Esophagus (tissue), 2 donors: ENCODE measurements at regions not wholly inside any gene's neighbourhood (a gene's known extent, or its start where the extent isn't known, plus 50 kb on each side); places are given as distances from the start of the nearest gene placed in this dataset.

Source experiments
- H3K27ac ChIP-seq, 2 donors: one replicate each; pipeline ENCODE4 v1.5.1; 2013; ENCODE audit warnings: low read depth in 2 of 2, mild to moderate bottlenecking in 2 of 2, inconsistent platforms in 1 of 2, low read length in 1 of 2, moderate library complexity in 1 of 2
- H3K27me3 ChIP-seq, 2 donors: one replicate each; pipeline ENCODE4 v1.6.1; 2013; ENCODE audit warnings: low read length in 2 of 2, control low read depth in 1 of 2, mild to moderate bottlenecking in 1 of 2; ENCODE audit not compliant: insufficient read depth in 2 of 2, control insufficient read depth in 1 of 2
- H3K36me3 ChIP-seq, 2 donors: one replicate each; pipeline ENCODE4 v1.6.1; 2013; ENCODE audit warnings: low read length in 1 of 2; ENCODE audit not compliant: control insufficient read depth in 2 of 2, insufficient read depth in 2 of 2
- H3K4me1 ChIP-seq, 2 donors: one replicate each; pipeline ENCODE4 v1.6.1; 2013; ENCODE audit warnings: low read length in 1 of 2; ENCODE audit not compliant: control insufficient read depth in 2 of 2, insufficient read depth in 2 of 2
- H3K4me3 ChIP-seq, 2 donors: one replicate each; pipeline ENCODE4 v1.5.1; 2013; ENCODE audit warnings: low read length in 2 of 2, mild to moderate bottlenecking in 2 of 2, low read depth in 1 of 2, moderate library complexity in 1 of 2
- H3K9me3 ChIP-seq, 2 donors: one replicate each; pipeline ENCODE4 v1.6.1; 2013; ENCODE audit warnings: mild to moderate bottlenecking in 2 of 2, low read depth in 1 of 2, low read length in 1 of 2, moderate library complexity in 1 of 2; ENCODE audit not compliant: control insufficient read depth in 2 of 2, insufficient read depth in 1 of 2
- WGBS, 2 donors: extraction: QIAGEN DNeasy Blood & Tissue Kit; methylation state at CpG; one replicate each; pipeline ENCODE4 v1.1.7; 2013; 5-methylcytosine and 5-hydroxymethylcytosine counted together
- donor health status: healthy with polysubstance abuse.
- donor health status: Bipolar disorder and iron deficiency.

GRCh38 chr1:172813330-172813729, 154.4 kb downstream of the FASLG start:
- Histone ChIP-seq H3K4me1 (no peaks in the 10 kb centered on the region), H3K9me3 (peaks cover 0 to 2% of the 10 kb centered on the region in 2 donors), H3K27ac (no peak overlapping the region), H3K36me3 (no peaks in the 10 kb centered on the region), H3K4me3 (no peak overlapping the region), H3K27me3 (no peaks in the 10 kb centered on the region)
- WGBS, 2 donors: 38 to 41% methylated on average over 2 of the region's 2 CpGs

- Histone ChIP-seq H3K27me3 (no peaks in the 10 kb centered on the region), H3K36me3 (no peaks in the 10 kb centered on the region), H3K4me3 (no peak overlapping the region), H3K9me3 (peaks cover 0 to 2% of the 10 kb centered on the region in 2 donors), H3K27ac (no peak overlapping the region), H3K4me1 (no peaks in the 10 kb centered on the region)
- WGBS, 2 donors: 82 to 87% methylated on average over 2 of the region's 2 CpGs
Measured at GRCh38 chr1:172814428-172814827, 155.5 kb downstream of the FASLG start.

DNA sequence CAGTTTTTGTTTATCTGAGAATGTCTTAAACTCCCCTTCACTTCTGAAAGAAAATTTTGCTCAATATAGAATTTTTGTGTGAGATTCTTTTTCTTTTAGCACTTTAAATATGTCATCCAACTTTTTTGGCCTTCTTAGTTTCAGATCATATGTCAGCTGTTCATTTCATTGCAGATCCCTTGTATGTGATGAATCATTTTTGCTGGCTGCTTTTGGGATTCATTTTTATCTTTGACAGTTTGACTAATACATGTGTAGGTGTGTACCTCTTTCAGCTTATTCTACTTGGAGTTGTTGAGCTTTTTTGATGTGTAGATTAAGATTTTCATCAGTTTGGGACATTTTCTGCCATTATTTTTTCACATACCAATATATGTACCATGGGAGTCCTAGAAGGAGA, 156.8 kb downstream of the FASLG start:
- Histone ChIP-seq H3K4me1 (no peaks in the 10 kb centered on the region), H3K9me3 (peaks cover 0 to 2% of the 10 kb centered on the region in 2 donors), H3K27ac (no peak overlapping the region), H3K36me3 (no peaks in the 10 kb centered on the region), H3K4me3 (no peak overlapping the region), H3K27me3 (no peaks in the 10 kb centered on the region)

DNA sequence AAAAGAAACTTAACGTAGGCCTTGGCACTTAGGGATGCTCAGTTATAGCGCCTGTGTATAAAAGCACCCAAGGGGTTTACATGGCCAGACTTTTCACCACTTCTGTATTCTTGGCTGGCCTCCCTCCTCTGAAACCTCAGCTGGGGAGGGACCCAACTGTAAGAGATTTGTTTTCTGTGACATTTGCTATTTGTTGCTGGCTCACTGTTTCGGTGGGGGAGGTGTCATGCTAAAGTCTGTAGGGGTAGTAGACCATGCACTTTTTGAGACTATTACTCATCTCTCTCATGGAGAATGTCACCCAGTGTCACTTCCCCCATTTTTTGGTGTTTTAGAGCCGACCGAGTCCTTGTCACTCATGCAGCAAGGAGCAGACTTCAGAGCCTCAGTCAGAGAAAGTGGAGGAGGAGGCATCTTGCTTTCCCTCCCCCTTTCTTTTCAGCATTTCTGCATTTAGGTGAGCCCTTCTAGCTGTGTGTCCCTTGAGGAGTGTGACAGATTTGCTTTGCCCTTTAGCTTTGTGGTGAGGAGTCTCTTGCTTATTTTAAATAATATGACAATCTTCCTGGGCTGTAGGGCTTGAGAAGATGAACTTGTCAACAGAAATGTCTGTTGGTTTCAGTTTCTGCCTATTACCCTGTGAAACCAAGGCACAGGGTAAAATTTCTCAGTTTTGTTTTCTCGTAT, 160.1 kb downstream of the FASLG start:
- Histone ChIP-seq H3K4me3 (no peak overlapping the region), H3K9me3 (peaks cover 0 to 2% of the 10 kb centered on the region in 2 donors), H3K27me3 (no peaks in the 10 kb centered on the region), H3K36me3 (no peaks in the 10 kb centered on the region), H3K27ac (peak overlapping the region in 1 of 2 donors; percentile 0), H3K4me1 (no peaks in the 10 kb centered on the region)
- 68 to 76% methylated on average over 6 of the region's 6 CpGs for WGBS, 2 donors

- H3K4me3 ChIP-seq: no peak overlapping the region
- H3K27ac ChIP-seq: no peak overlapping the region
- no peaks in the 10 kb centered on the region for H3K4me1 ChIP-seq
- H3K9me3 ChIP-seq: no peaks in the 10 kb centered on the region
- no peaks in the 10 kb centered on the region for H3K36me3 ChIP-seq
- H3K27me3 ChIP-seq: no peaks in the 10 kb centered on the region
- 86 to 88% methylated on average over 4 of the region's 4 CpGs for WGBS, 2 donors
Measured at GRCh38 chr1:172820475-172821158, 161.7 kb downstream of the FASLG start.

GRCh38 chr1:172821609-172822274, 162.8 kb downstream of the FASLG start:
- Histone ChIP-seq H3K4me1 (no peaks in the 10 kb centered on the region), H3K27me3 (no peaks in the 10 kb centered on the region), H3K36me3 (no peaks in the 10 kb centered on the region), H3K9me3 (no peaks in the 10 kb centered on the region), H3K4me3 (no peak overlapping the region), H3K27ac (no peak overlapping the region)
- 97 to 100% methylated on average over 1 of the region's 1 CpG for WGBS, 2 donors

- H3K4me3 ChIP-seq: no peak overlapping the region
- no peaks in the 10 kb centered on the region for H3K9me3 ChIP-seq
- 85 to 89% methylated on average over 1 of the region's 1 CpG for WGBS, 2 donors
- no peaks in the 10 kb centered on the region for H3K4me1 ChIP-seq
- no peaks in the 10 kb centered on the region for H3K27me3 ChIP-seq
- H3K27ac ChIP-seq: no peak overlapping the region
- no peaks in the 10 kb centered on the region for H3K36me3 ChIP-seq
Measured at GRCh38 chr1:172822886-172823285, 164.0 kb downstream of the FASLG start.

- H3K36me3 ChIP-seq: no peaks in the 10 kb centered on the region
- H3K27ac ChIP-seq: no peak overlapping the region
- H3K4me3 ChIP-seq: no peak overlapping the region
- H3K9me3 ChIP-seq: no peaks in the 10 kb centered on the region
- H3K27me3 ChIP-seq: no peaks in the 10 kb centered on the region
- no peaks in the 10 kb centered on the region for H3K4me1 ChIP-seq
Measured at GRCh38 chr1:172823534-172823933, 164.6 kb downstream of the FASLG start.

DNA sequence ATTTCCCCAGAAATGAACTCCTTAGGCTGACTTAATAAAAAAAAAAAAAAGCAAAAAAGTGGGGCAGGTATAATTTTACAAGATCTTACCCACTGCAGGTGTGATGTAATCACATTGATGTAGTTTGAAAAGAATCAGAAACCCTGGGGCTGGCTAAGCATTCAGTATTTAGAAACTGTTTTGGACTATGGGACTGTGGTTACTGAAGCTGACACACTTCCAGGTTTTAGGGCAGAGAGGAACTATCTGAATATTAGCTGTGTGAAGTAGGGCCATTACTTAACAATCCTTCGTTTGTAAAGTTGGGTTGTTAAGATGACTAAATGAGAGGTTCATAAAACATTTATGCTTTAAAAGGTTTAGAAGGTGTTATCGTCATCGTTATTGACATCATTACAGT, 165.3 kb downstream of the FASLG start:
- Histone ChIP-seq H3K4me1 (no peaks in the 10 kb centered on the region), H3K4me3 (no peak overlapping the region), H3K36me3 (no peaks in the 10 kb centered on the region), H3K27me3 (no peaks in the 10 kb centered on the region), H3K9me3 (no peaks in the 10 kb centered on the region), H3K27ac (no peak overlapping the region)
- WGBS, 2 donors: 69 to 74% methylated on average over 3 of the region's 3 CpGs
